GM12874 (cell line): ENCODE measurements at regions not wholly inside any gene's neighbourhood (a gene's known extent, or its start where the extent isn't known, plus 50 kb on each side); places are given as distances from the start of the nearest gene placed in this dataset.

Source experiments
- TF ChIP-seq, protein P1 (sequence below): IDR thresholded peaks from 2 replicates; pipeline ENCODE4 v1.5.1; 2011; ENCODE audit warnings: low read depth, mild to moderate bottlenecking, control low read depth, low read length, moderate library complexity; ENCODE audit not compliant: insufficient read depth

DNA sequence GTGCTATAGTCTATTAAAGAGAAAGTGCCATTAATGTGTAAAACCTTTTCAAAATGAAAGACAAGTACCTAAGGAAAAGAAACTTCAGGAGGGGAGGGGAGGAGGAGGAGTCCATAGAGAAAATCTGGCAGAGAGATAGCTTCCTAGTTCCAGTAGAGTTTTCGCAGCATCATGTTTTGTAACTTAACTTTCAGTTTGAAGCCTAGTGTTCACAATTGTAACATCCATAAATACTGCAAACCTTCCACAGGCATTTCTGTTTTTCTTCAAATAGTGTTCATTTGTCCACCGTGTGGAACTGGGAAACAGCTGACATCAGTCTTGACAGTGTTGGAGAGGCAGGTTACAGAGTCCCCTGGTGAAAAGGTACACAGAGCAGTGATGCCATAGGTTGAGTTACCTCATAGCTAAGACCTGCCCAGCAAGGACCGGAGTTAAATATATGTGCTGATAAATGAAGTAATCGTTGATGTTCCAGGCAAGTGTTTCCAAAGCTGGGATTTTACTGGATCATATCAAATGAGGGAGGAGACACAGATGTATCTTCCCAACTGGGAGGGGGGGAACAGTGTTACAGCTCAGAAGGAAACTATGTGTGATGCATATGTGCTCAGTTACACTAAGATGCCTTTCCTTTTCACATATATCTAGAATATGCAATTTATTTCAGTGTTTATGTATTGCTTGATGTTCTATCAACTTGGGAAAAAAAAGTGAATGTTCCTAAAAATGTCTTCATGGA is 369.5 kb upstream of the FAM241A start:
- TF ChIP-seq, protein P1, sequence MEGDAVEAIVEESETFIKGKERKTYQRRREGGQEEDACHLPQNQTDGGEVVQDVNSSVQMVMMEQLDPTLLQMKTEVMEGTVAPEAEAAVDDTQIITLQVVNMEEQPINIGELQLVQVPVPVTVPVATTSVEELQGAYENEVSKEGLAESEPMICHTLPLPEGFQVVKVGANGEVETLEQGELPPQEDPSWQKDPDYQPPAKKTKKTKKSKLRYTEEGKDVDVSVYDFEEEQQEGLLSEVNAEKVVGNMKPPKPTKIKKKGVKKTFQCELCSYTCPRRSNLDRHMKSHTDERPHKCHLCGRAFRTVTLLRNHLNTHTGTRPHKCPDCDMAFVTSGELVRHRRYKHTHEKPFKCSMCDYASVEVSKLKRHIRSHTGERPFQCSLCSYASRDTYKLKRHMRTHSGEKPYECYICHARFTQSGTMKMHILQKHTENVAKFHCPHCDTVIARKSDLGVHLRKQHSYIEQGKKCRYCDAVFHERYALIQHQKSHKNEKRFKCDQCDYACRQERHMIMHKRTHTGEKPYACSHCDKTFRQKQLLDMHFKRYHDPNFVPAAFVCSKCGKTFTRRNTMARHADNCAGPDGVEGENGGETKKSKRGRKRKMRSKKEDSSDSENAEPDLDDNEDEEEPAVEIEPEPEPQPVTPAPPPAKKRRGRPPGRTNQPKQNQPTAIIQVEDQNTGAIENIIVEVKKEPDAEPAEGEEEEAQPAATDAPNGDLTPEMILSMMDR = no peak

DNA sequence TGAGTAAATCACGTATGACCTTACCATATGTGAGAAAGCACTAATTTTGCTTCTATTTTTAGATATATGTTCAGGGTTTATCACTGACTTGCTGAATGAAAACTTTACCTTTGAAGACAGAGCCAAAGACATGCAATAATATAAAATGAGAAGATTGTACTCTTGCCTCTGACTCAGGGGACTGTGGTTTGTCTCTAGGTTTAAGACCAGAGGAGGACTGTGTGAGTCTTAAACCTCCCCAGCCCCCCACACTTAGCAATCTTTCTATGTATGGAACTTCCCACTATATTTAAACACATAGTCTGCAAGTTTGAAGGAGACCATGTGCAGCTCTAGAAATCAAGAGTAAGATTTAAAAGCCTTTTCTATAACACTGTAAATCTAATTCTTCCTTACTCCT is 368.7 kb upstream of the FAM241A start:
- TF ChIP-seq, protein P1 = no peak

DNA sequence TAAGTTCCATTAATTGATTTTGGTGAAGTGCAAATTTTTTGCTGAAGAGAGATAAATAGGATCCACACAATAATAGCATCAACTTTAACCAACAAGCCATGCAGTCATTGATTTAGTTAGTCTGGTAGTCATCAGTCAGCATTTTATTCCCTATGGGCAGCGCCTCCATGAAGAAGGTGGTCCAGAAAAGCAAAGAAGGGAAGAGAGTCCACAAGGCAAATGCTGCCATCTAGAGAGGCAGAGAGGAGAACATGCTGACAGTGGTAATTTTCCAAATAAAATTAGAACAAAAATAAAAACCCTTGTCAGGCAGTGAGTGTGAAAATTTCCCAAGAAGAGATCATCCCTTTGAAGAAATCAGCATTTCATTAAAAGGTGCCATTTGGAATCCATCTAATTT is 366.7 kb upstream of the FAM241A start:
- TF ChIP-seq, protein P1 = no peak

DNA sequence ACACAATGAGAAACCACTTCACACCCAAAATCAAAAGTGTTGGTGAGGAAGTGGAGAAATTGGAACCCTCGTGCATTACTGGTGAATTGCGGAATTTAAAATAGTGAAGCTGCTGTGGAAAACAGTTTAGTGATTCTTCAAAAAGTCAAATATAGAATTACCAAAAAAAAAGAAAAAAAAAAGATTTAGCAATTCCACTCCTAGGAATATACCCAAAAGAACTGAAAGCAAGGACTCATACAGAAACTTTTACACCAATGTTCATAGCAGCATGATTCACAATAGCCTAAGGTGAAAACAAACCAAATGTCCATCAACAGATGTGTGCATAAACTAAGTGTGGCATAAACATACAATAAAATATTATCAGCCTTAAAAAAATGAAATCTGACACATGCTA is 364.3 kb upstream of the FAM241A start:
- TF ChIP-seq, protein P1 = no peak

DNA sequence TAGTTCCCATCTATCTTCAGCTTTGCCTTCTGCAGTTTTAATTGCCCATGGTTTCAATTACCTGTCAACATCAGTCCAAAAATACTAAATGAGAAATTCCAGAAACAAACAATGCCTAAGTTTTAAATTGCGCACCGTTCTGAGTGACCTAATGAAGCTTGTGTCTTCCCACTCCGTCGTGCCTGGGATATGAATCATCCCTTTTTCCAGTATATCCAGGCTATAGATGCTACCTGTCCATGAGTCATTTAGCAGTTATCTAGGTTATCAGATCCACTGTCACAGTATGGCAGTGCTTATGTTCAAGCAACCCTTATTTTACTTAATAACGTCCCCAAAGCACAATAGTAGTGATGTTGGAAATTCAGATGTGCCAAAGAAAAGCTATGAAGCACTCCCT is 363.6 kb upstream of the FAM241A start:
- TF ChIP-seq, protein P1 = no peak

DNA sequence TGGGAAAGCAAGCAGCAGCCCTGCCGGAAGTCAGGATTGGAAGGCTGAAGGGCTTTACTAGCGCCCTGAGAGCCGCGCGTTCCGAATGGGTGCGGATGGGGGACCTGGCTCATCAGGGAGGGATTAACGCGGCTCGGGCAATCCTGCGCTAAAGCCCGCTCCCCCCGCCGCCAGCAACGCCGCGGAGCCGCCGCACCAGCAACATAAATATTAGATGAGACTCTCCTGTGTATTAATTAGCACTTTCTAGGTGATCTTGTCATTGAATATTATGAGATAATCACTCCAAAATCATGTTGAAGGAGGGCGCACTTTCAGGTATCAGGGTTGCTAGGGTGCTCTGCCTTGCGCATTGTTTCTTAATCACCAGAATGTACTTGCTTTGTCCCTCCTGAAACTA is 357.2 kb upstream of the FAM241A start:
- TF ChIP-seq, protein P1 = no peak

DNA sequence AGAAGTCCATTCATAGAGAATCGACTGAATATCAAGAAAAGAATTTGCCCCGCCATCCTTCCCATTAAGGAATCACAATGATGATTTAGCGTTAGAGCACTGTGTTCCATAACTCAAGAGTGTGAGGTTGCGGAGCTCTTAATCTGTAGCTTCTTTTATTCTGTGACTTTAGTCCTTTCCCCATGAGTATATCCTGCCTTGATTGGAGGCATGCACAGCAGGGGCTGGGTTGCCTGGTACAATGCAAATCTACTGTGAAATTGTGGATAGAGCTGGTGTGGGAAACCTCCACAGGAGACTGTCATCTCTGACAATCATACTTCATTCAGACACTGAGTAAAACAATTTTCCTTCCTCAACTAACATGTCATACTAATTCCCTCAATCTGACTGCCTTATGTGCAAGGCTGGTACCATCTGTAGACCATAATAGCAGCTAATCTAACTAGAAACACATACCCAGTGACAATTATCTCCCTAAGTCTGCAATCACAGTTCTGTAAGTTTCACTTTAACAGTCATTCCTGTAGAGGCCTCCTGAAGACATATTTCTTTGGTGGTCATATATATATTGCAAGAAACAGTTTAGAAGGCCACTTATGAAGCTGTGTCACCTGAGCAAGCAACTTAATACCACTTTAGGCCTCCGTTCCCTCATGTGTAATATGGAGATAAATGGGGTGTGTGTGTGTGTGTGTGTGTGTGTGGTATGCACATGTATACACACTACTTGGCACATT is 355.2 kb upstream of the FAM241A start:
- TF ChIP-seq, protein P1 = no peak
